ENCODE measurements at regions not wholly inside any gene's neighbourhood (a gene's known extent, or its start where the extent isn't known, plus 50 kb on each side); places are given as distances from the start of the nearest gene placed in this dataset.
A peak's percentile ranks its signal among the peaks of the same experiment; 100 is the strongest.

GRCh38 chr5:17132444-17133083 lies 84.9 kb upstream of the BASP1 start (continued):
- no peak for TF ChIP-seq ZBTB49 (CRISPR knock-in tag; IDR thresholded peaks at IDR 0.05; ENCODE audit: borderline replicate concordance)
- TF ChIP-seq PTRF (tag; IDR thresholded peaks at IDR 0.05): no peak
- no peak for TF ChIP-seq ESRRB (CRISPR knock-in tag; IDR thresholded peaks at IDR 0.05; ENCODE audit: borderline replicate concordance)
- no peak for TF ChIP-seq FUS (optimal IDR thresholded peaks at IDR 0.05; ENCODE audit: low read depth, low read length)
- no peak for TF ChIP-seq FIP1L1 (IDR thresholded peaks at IDR 0.05; ENCODE audit: low read depth, low read length, poor library complexity, severe bottlenecking)
- no peak for TF ChIP-seq NEUROD1 (IDR thresholded peaks at IDR 0.05; ENCODE audit: borderline replicate concordance, low read depth, low read length, partially characterized antibody)
- TF ChIP-seq CTCF (IDR thresholded peaks at IDR 0.05 in 2 of 3, conservative IDR thresholded peaks at IDR 0.05 in 1 of 3; ENCODE audit: insufficient read depth in 2 of 3, low read depth in 1 of 3, low read length in 3 of 3): peak; percentile 16 to 63 (median 44); a peak in 4 of 6 replicates
- TF ChIP-seq JUN (IDR thresholded peaks at IDR 0.05; ENCODE audit: borderline replicate concordance, low read depth, low read length): no peak
- TF ChIP-seq JUN (CRISPR knock-in tag; IDR thresholded peaks at IDR 0.05; ENCODE audit: borderline replicate concordance): no peak
- TF ChIP-seq FOSL1 (tag; conservative IDR thresholded peaks at IDR 0.05): no peak
